ENCODE measurements at regions not wholly inside any gene's neighbourhood (a gene's known extent, or its start where the extent isn't known, plus 50 kb on each side); places are given as distances from the start of the nearest gene placed in this dataset.

GRCh38 chr20:6524305-6524704, 243.2 kb upstream of the BMP2 start:
- TF ChIP-seq CTCF (IDR thresholded peaks at IDR 0.05; ENCODE audit: insufficient read depth, low read length) (no peak), REST (IDR thresholded peaks at IDR 0.05; ENCODE audit: insufficient replicate concordance, low read depth) (no peak), POLR2AphosphoS5 (IDR thresholded peaks at IDR 0.05; ENCODE audit: low read depth) (no peak), GABPA (IDR thresholded peaks at IDR 0.05; ENCODE audit: low read depth) (no peak), SPI1 (IDR thresholded peaks at IDR 0.05; ENCODE audit: borderline replicate concordance, low read depth) (no peak)

Data from HL-60 (cell line).